GM20000 (cell line): ENCODE measurements at regions not wholly inside any gene's neighbourhood (a gene's known extent, or its start where the extent isn't known, plus 50 kb on each side); places are given as distances from the start of the nearest gene placed in this dataset.

Experiments used
- DNase-seq: peaks from one replicate; pipeline ENCODE4 v3.0.0; 2012; ENCODE audit warnings: low spot score
- CTCF ChIP-seq: IDR thresholded peaks from 2 replicates; pipeline ENCODE4 v1.5.1; 2012; ENCODE audit warnings: mild to moderate bottlenecking, control low read depth; ENCODE audit errors: extremely low read depth, missing control alignments

GRCh38 chr14:23694949-23695663 is 58.9 kb downstream of the DHRS2 start:
- no peak for TF ChIP-seq CTCF
- no peak for DNase-seq

DNA sequence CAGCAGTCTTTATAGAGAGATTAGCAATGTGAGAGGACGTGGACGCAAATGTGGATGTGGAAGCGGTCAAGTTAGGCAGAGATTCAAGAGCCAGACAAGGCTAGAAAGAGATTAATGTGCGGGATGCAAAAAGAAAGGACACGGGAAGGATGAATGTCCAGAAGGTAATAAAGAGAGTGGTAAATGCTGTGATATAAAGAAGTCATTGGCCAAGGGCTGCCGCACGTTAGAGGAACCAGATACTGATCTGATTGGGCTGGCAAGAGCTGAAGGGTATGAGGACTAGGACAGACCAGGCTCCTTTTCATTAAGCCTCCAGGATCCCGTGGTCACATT is 59.5 kb downstream of the DHRS2 start:
- TF ChIP-seq CTCF: no peak
- no peak for DNase-seq

GRCh38 chr14:23696701-23697239 is 60.6 kb downstream of the DHRS2 start:
- no peak for TF ChIP-seq CTCF

GRCh38 chr14:23697680-23698079 is 61.5 kb downstream of the DHRS2 start:
- no peak for DNase-seq
- TF ChIP-seq CTCF: no peak

More at GRCh38 chr14:23696701-23697239, 60.6 kb downstream of the DHRS2 start:
- no peak for DNase-seq

DNA sequence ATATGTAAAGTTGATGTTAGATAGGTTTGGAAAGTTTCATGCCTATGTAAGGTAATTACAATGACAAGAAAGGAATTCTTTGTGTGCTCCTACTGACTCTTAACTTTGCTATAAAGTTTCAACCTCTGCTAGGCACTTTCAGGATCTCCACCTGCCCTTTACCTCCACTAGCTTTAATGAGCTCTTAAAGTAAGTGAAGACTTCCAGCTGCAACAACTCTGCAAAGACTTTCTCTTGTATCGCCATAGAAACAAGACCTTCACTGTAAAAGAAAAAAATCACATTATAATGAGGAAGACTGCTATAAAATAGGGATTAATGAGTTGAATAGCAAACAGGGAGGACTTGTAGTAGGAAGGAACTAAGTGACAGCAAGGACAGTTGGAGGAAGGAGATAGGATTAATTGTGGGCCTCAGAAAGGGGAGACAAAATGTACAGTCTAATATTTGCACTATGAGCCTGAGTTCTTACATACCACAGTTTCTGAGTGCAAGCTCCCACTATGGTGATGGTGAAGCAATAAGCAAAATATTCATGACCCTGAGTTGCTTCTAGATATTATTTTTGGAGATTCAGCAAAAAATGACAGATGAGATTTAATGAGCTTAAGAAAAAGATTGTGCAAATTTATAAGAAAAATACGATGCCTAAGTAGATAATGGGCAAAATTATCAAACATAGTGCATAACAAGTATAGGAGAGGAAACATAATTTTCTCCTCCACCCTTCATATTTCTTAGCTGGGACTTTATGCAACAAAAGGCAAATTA is 66.7 kb downstream of the DHRS2 start:
- TF ChIP-seq CTCF: no peak
- DNase-seq: no peak

GRCh38 chr14:23704890-23705289 is 68.7 kb downstream of the DHRS2 start:
- DNase-seq: no peak
- TF ChIP-seq CTCF: no peak

- no peak for DNase-seq
- no peak for TF ChIP-seq CTCF
Measured at GRCh38 chr14:23707415-23707814, 71.3 kb downstream of the DHRS2 start.
